ENCODE measurements at regions not wholly inside any gene's neighbourhood (a gene's known extent, or its start where the extent isn't known, plus 50 kb on each side); places are given as distances from the start of the nearest gene placed in this dataset.

GRCh38 chr3:102688556-102688930, 253.7 kb downstream of the ZPLD1 start:
- no peak for TF ChIP-seq CTCF (IDR thresholded peaks at IDR 0.05)
- no peak for TF ChIP-seq ZFX (IDR thresholded peaks at IDR 0.05; ENCODE audit: borderline replicate concordance)

All from 22Rv1 (cell line).